Body of pancreas (tissue), 4 donors: ENCODE measurements at regions not wholly inside any gene's neighbourhood (a gene's known extent, or its start where the extent isn't known, plus 50 kb on each side); places are given as distances from the start of the nearest gene placed in this dataset.

Experiments
- CTCF ChIP-seq, 7 experiments: fragments of 450-650 bp in 4 of 7; fragments of 200-600 bp in 3 of 7; sonication (generic) in 3 of 7; IDR thresholded peaks; one replicate each; pipeline ENCODE4 v1.5.1; 2016 to 2019; ENCODE audit warnings: antibody characterized with exemption in 7 of 7
- POLR2A ChIP-seq, 3 donors: fragments of 450-650 bp; IDR thresholded peaks; one replicate each; pipeline ENCODE4 v1.6.1; 2016; ENCODE audit warnings: antibody characterized with exemption in 3 of 3, mild to moderate bottlenecking in 2 of 3

DNA sequence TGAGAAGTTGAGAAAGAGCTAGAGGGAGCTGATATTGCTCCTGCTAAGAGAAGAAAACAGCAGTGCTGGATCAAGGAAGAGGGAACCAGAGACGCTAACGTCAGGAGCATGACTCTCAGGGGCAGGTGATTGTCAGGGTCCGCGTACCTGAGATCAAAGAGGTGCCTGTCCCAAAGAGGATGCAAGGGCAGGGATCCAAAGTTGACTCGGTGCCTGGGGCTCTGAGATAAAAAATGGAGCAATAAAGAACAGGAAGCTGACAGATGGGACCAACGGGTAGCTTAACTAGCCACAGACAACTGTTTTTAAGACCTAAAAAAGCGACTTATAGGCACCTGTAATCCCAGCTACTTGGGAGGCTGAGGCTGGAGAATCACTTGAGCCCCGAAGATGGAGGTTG is 517.8 kb downstream of the IRX1 start:
- TF ChIP-seq POLR2A (IDR thresholded peaks at IDR 0.05) (no peak), CTCF (IDR thresholded peaks at IDR 0.05) (no peak)
